ENCODE measurements at regions not wholly inside any gene's neighbourhood (a gene's known extent, or its start where the extent isn't known, plus 50 kb on each side); places are given as distances from the start of the nearest gene placed in this dataset.

DNA sequence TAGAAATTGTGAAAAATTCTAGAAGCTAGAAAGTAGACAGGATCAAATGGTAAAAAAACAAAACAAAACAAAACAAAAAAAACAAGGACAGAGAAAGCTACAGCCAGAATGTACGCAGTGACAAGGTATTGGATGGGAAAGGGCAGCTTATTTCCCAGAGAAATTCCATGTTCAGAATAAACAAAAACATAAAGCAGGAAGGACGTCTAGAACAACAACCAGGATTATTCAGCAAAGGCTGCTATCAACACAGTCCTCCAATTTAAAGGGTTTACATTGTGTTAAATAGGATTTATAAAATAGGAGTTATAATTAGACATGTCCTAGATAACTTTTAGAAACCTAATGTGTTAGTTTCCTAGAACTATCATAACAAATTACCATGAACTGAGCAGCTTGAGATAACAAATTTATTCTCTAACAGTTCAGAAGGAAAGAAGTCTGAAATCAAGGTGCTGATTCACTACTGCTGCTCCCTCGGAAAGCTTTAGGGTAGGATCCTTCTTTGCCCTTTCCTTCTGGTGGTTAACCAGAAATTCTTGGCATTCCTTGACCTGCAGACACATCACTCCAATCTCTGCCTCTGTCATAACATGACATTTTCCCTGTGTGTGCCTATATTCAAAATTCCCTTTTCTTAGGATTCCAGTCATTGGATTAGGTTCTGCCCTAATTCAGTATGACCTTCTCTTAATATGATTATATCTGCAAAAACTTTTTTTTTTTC, 175.6 kb downstream of the SNCA start:
- TF ChIP-seq POLR2AphosphoS5 (IDR thresholded peaks at IDR 0.05; ENCODE audit: low read depth, low read length) (no peak), TAF1 (IDR thresholded peaks at IDR 0.05; ENCODE audit: borderline replicate concordance, insufficient read depth, low read length) (no peak)
- TF ChIP-seq, protein P1, sequence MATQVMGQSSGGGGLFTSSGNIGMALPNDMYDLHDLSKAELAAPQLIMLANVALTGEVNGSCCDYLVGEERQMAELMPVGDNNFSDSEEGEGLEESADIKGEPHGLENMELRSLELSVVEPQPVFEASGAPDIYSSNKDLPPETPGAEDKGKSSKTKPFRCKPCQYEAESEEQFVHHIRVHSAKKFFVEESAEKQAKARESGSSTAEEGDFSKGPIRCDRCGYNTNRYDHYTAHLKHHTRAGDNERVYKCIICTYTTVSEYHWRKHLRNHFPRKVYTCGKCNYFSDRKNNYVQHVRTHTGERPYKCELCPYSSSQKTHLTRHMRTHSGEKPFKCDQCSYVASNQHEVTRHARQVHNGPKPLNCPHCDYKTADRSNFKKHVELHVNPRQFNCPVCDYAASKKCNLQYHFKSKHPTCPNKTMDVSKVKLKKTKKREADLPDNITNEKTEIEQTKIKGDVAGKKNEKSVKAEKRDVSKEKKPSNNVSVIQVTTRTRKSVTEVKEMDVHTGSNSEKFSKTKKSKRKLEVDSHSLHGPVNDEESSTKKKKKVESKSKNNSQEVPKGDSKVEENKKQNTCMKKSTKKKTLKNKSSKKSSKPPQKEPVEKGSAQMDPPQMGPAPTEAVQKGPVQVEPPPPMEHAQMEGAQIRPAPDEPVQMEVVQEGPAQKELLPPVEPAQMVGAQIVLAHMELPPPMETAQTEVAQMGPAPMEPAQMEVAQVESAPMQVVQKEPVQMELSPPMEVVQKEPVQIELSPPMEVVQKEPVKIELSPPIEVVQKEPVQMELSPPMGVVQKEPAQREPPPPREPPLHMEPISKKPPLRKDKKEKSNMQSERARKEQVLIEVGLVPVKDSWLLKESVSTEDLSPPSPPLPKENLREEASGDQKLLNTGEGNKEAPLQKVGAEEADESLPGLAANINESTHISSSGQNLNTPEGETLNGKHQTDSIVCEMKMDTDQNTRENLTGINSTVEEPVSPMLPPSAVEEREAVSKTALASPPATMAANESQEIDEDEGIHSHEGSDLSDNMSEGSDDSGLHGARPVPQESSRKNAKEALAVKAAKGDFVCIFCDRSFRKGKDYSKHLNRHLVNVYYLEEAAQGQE (IDR thresholded peaks at IDR 0.05; ENCODE audit: insufficient read depth in 1 of 2, low read depth in 2 of 2, low read length in 2 of 2) = no peak
